Eye (tissue), 1 donor: ENCODE measurements at regions not wholly inside any gene's neighbourhood (a gene's known extent, or its start where the extent isn't known, plus 50 kb on each side); places are given as distances from the start of the nearest gene placed in this dataset.
A peak's percentile ranks its signal among the peaks of the same experiment; 100 is the strongest.

Source experiments
- DNase-seq: peaks from one replicate; pipeline ENCODE4 v3.0.0-alpha.2; 2015

- no peak for DNase-seq
These were observed 428.4 kb upstream of the INTU start for GRCh38 chr4:127204322-127204721.

GRCh38 chr4:127209580-127210095 lies 423.1 kb upstream of the INTU start:
- no peak for DNase-seq

- DNase-seq = no peak
These were observed 421.7 kb upstream of the INTU start for GRCh38 chr4:127210893-127211649.

- peak; percentile 34 for DNase-seq
These were observed 420.9 kb upstream of the INTU start for GRCh38 chr4:127211650-127212560.

- no peak for DNase-seq
These were observed 420.1 kb upstream of the INTU start for GRCh38 chr4:127212701-127213100.

GRCh38 chr4:127214016-127214415 lies 418.7 kb upstream of the INTU start:
- peak; percentile 20 for DNase-seq

GRCh38 chr4:127214931-127215330 lies 417.8 kb upstream of the INTU start:
- no peak for DNase-seq

- no peak for DNase-seq
These were observed 415.0 kb upstream of the INTU start for GRCh38 chr4:127217586-127218229.

GRCh38 chr4:127219232-127219631 lies 413.5 kb upstream of the INTU start:
- DNase-seq = no peak

GRCh38 chr4:127224556-127224955 lies 408.2 kb upstream of the INTU start:
- DNase-seq = no peak

- DNase-seq = peak; percentile 48
These were observed 402.7 kb upstream of the INTU start for GRCh38 chr4:127229855-127230608.

GRCh38 chr4:127236889-127237288 lies 395.9 kb upstream of the INTU start:
- peak; percentile 31 for DNase-seq

- no peak for DNase-seq
These were observed 395.2 kb upstream of the INTU start for GRCh38 chr4:127237581-127237980.

- no peak for DNase-seq
These were observed 393.7 kb upstream of the INTU start for GRCh38 chr4:127238956-127239475.

- DNase-seq = peak; percentile 36
These were observed 392.6 kb upstream of the INTU start for GRCh38 chr4:127239902-127240763.

GRCh38 chr4:127240764-127241105 lies 392.0 kb upstream of the INTU start:
- DNase-seq = peak; percentile 46

GRCh38 chr4:127244515-127244914 lies 388.2 kb upstream of the INTU start:
- no peak for DNase-seq

GRCh38 chr4:127246963-127247952 lies 385.5 kb upstream of the INTU start:
- DNase-seq = no peak

- no peak for DNase-seq
These were observed 383.5 kb upstream of the INTU start for GRCh38 chr4:127249066-127249766.

- DNase-seq = no peak
These were observed 383.0 kb upstream of the INTU start for GRCh38 chr4:127249767-127250108.
